SKM-1 (cell line): ENCODE measurements at regions not wholly inside any gene's neighbourhood (a gene's known extent, or its start where the extent isn't known, plus 50 kb on each side); places are given as distances from the start of the nearest gene placed in this dataset.
A peak's percentile ranks its signal among the peaks of the same experiment; 100 is the strongest.
"Not testable (repeated sequence)": the region's sequence is repeated elsewhere in the genome, so short reads cannot be mapped to it uniquely, and the experiment has no call there.

Source experiments
- DNase-seq: peaks from one replicate; lab custom pipeline; 2025; ENCODE audit not compliant: unreplicated experiment; lab: John Stamatoyannopoulos, UW

- DNase-seq, result no peak
These were observed 228.2 kb downstream of the PCDH10 start for GRCh38 chr4:133377286-133377685.

GRCh38 chr4:133372699-133373098 is 223.6 kb downstream of the PCDH10 start:
- DNase-seq, result no peak

- no peak for DNase-seq
These were observed 206.5 kb downstream of the PCDH10 start for GRCh38 chr4:133355633-133356032.

- no peak for DNase-seq
These were observed 198.3 kb downstream of the PCDH10 start for GRCh38 chr4:133347409-133347808.

- DNase-seq, result no peak
These were observed 175.4 kb downstream of the PCDH10 start for GRCh38 chr4:133324491-133324890.

GRCh38 chr4:133323670-133324069 is 174.6 kb downstream of the PCDH10 start:
- DNase-seq, result no peak

- peak; percentile 64 for DNase-seq
These were observed 171.6 kb downstream of the PCDH10 start for GRCh38 chr4:133320576-133321170.

GRCh38 chr4:133316909-133317308 is 167.8 kb downstream of the PCDH10 start:
- DNase-seq, result no peak

GRCh38 chr4:133314991-133315390 is 165.9 kb downstream of the PCDH10 start:
- no peak for DNase-seq

- no peak for DNase-seq
These were observed 138.3 kb downstream of the PCDH10 start for GRCh38 chr4:133287396-133287795.

- no peak for DNase-seq
These were observed 129.5 kb downstream of the PCDH10 start for GRCh38 chr4:133278591-133278990.

GRCh38 chr4:133277940-133278339 is 128.8 kb downstream of the PCDH10 start:
- not testable (repeated sequence) for DNase-seq

GRCh38 chr4:133275246-133275645 is 126.2 kb downstream of the PCDH10 start:
- DNase-seq, result no peak

GRCh38 chr4:133273401-133273800 is 124.3 kb downstream of the PCDH10 start:
- no peak for DNase-seq

- DNase-seq, result no peak
These were observed 121.0 kb downstream of the PCDH10 start for GRCh38 chr4:133270021-133270570.

- no peak for DNase-seq
These were observed 119.1 kb downstream of the PCDH10 start for GRCh38 chr4:133268205-133268604.

GRCh38 chr4:133267506-133267905 is 118.4 kb downstream of the PCDH10 start:
- not testable (repeated sequence) for DNase-seq

GRCh38 chr4:133266966-133267365 is 117.9 kb downstream of the PCDH10 start:
- not testable (repeated sequence) for DNase-seq

GRCh38 chr4:133264251-133264650 is 115.2 kb downstream of the PCDH10 start:
- not testable (repeated sequence) for DNase-seq

- no peak for DNase-seq
These were observed 114.0 kb downstream of the PCDH10 start for GRCh38 chr4:133263104-133263503.

GRCh38 chr4:133247861-133248260 is 98.8 kb downstream of the PCDH10 start:
- DNase-seq, result no peak

GRCh38 chr4:133245226-133245625 is 96.1 kb downstream of the PCDH10 start:
- DNase-seq, result no peak
